Hematopoietic multipotent progenitor cell treated with erythropoietin and hydrocortisone succinate and interleukin-3 and kit ligand, for 15 days (in vitro differentiated cells): ENCODE measurements at regions not wholly inside any gene's neighbourhood (a gene's known extent, or its start where the extent isn't known, plus 50 kb on each side); places are given as distances from the start of the nearest gene placed in this dataset.
"Not testable (repeated sequence)": the region's sequence is repeated elsewhere in the genome, so short reads cannot be mapped to it uniquely, and the experiment has no call there.

ENCODE experiments used
- DNase-seq: peaks from one replicate; pipeline ENCODE4 v3.0.0-alpha.2; 2015; ENCODE audit warnings: low spot score

- DNase-seq = no peak
Measured at GRCh38 chr2:116769514-116769913, 1045.0 kb upstream of the DDX18 start.

DNA sequence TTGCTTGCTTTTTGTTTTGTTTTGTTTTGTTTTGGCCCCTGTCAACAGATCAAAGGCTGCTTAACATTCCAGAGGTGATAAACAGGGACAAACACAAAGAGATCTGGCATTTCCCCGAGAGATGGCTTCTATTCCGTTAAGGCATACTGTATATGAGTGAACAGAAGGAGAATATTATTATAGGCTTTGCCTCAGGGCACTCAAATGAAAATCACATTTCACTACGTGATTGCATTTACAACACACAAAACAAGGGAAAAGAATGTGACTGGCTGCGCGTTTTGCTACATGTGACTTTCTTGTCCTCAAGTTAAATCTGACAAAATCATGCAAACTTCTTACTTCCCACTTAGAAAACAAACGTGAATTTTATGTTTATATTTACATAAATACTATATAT lies 1037.9 kb upstream of the DDX18 start:
- no peak for DNase-seq

DNA sequence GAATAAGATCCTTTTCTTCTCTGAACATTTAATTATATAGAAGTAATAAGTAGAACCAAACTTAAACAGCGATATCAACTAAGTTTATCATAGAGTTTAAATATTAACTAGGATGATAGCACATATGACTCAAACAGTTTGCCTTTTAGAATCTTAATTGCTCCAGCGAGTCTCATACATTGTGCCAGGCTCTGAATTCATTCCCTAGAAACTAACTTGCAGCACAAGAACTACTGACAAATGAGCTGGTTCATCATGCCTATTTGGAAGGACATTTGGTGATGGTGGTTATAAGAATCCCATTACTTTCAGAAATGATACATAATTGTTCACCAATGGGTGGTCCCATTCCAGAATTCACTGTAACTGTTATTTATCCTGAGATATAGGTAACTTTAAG lies 1026.6 kb upstream of the DDX18 start:
- DNase-seq = no peak

DNA sequence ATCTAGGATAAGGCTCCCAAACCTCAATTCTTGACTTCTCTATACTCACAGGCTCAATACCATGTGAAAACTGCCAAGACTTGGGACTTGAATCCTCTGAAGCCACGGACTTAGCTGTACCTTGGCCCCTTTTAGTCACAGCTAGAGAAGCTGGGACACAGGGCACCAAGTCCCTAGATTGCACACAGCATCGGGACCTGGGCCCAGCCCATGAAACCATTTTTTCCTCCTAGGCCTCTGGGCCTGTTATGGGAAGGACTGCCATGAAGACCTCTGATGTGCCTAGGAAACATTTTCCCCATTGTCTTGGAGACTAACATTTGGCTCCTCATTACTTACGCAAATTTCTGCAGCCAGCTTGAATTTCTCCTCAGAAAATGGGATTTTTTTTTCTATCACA lies 1011.8 kb upstream of the DDX18 start:
- DNase-seq = no peak

DNA sequence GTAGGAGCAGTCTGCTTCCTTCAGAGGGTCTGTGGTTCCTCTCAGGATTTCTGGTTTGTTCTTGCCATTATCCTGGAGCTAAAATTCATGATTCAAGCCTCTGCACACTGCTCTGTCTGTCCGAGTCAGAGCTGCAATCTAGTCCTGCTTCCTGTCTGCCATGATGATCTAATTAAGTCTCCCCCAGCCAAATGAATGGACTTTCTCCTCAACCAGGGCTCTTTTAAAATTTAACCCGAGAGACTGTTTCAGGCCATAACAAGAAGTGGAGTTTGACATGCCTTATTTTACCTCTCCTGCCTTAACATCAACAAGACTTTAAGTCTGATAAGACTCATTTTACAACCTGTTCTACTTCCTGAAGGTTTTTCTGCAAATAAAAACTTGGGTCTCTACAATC lies 1009.6 kb upstream of the DDX18 start:
- DNase-seq = no peak

DNA sequence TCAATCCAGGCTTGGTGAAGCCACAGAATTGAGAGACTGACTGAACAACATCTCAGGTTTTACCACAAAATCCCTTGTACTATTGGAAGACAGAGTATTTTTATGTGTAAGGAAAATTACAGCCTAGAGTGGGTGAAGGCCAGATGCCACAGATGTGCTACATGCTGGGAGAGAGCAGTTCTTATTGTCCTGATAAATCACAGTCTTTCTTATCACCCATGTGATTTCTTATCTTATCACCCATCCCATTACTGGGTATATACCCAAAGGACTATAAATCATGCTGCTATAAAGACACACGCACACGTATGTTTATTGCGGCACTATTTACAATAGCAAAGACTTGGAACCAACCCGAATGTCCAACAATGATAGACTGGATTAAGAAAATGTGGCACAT lies 1008.0 kb upstream of the DDX18 start:
- DNase-seq = not testable (repeated sequence)

DNA sequence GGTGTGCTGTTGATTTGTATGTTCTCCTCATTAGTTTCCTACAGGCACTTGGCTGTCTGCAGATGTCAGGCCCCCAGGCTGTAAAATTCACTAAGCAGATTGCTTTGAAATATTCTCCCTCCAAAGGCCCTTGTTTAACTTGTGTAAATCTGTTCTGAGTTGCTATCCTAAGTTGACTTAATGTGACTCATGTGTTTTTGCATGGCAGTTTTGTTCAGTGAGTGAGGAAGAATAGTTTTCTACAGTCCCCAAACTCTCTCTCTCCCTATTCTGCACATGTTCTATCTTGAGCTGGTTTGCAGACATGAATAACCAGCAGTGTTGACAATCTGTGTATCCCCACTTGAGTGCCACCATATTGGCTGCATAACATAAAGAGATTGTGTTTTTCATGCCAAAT lies 1005.4 kb upstream of the DDX18 start:
- no peak for DNase-seq

GRCh38 chr2:116810071-116810470 lies 1004.4 kb upstream of the DDX18 start:
- DNase-seq = no peak

DNA sequence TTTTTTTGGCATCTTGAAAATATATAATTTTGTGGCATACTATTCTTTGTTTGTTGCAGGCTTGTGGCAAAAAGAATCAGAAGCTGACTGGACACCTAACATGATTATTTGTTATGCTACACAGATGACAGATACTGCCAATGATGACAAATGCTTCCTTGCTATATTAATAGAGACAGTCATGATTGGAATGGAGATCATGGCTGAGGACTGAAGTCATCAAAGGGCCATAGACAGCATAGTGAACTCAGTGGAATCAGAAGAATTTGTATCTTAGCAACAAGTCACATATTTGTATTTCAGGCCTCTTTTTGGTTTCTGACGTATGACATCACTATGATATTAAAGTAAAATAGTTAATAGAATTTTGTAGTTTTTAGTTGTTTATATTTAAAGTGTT lies 1003.8 kb upstream of the DDX18 start:
- DNase-seq = no peak

- no peak for DNase-seq
Measured at GRCh38 chr2:116819355-116819754, 995.1 kb upstream of the DDX18 start.

DNA sequence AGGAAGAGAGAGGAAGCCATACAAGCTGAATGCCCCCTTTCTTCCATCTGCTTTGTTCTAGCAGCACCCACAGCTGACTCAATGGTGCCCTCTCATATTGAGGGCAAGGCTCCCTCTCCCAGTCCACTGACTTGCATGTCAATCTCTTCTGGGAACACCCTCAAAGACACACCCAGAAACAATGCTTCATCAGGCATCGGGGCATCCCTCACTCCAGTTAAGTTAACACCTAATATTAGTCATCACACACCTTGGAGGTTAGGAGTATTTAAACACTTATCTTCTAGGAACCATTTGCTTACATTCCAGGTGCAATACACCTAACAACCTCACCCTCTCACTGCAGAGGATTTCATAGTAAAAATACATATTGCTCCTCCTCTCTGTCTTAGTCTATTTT lies 993.5 kb upstream of the DDX18 start:
- DNase-seq = no peak

DNA sequence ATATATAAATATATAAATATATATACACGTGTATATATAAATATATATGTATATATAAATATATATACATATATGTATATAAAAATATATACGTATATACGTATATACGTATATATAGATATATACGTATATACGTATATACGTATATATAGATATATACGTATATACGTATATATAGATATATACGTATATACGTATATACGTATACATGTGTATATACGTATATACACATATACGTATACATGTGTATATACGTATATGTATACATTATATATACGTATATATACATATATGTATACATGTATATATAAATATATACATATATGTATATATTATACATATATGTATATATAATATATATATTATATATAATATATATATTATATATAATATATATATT lies 984.9 kb upstream of the DDX18 start:
- DNase-seq = not testable (repeated sequence)

GRCh38 chr2:116832148-116832547 lies 982.3 kb upstream of the DDX18 start:
- DNase-seq = no peak

- no peak for DNase-seq
Measured at GRCh38 chr2:116833052-116833451, 981.4 kb upstream of the DDX18 start.

- DNase-seq = no peak
Measured at GRCh38 chr2:116842164-116842563, 972.3 kb upstream of the DDX18 start.

- DNase-seq = no peak
Measured at GRCh38 chr2:116859708-116860107, 954.8 kb upstream of the DDX18 start.

DNA sequence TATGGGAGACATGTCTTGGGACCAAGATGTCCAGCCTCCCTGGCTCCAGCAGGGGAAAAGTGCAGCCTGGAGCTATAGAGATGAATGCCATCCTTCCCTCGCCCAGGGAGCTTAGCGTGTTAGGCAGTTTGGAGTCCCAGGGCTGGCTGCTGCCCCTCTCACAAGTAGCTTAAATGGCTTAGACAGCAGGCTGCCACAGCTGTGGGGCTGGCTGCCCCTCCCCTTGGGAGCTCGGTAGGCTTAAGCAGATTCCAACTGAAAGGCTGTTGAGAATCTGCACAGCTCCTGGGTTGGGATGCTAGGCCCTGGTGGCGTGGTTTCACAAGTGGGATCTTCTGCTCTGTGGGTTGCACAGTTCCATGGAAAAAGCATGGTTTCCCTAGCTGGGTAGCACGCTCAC lies 940.5 kb upstream of the DDX18 start:
- no peak for DNase-seq

- no peak for DNase-seq
Measured at GRCh38 chr2:116877274-116877673, 937.2 kb upstream of the DDX18 start.

DNA sequence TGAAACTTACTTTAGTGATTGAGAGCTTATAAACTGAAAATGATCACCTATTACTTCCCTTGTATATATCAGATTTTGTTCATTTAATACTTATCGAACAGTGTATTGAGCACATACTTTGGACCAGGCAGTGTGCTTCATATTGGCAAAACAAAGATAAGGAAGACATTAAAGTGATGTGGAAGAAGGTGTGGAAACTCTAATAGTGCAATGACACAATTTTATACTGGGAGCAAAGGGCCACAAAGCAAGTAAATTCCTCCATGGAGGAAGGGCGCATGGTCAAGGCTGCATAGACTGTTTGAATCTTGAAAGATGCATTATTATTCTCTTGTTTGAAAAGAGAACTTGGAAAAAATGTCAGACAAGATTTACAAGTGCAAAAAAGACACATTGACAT lies 936.5 kb upstream of the DDX18 start:
- no peak for DNase-seq

GRCh38 chr2:116879650-116880160 lies 934.8 kb upstream of the DDX18 start:
- no peak for DNase-seq

GRCh38 chr2:116891191-116891590 lies 923.3 kb upstream of the DDX18 start:
- DNase-seq = no peak

GRCh38 chr2:116911540-116911939 lies 903.0 kb upstream of the DDX18 start:
- DNase-seq = no peak

DNA sequence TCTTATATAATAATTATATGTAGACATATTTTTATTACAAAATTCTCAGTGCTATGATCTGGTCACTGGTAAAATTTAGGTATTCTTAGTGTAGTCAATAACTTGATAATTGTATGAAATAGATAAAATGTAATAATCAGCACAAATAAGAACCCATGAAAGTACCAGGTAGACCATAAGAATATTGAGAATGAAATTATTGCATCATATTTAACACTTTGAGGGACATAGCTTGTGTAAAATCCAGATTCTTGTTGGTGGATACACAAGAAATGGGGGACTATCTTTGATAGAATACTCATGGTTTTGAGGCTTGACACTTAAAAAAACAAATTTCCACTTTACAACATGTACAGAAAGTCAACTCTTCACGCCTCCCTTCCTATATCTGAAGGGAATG lies 898.8 kb upstream of the DDX18 start:
- DNase-seq = no peak

DNA sequence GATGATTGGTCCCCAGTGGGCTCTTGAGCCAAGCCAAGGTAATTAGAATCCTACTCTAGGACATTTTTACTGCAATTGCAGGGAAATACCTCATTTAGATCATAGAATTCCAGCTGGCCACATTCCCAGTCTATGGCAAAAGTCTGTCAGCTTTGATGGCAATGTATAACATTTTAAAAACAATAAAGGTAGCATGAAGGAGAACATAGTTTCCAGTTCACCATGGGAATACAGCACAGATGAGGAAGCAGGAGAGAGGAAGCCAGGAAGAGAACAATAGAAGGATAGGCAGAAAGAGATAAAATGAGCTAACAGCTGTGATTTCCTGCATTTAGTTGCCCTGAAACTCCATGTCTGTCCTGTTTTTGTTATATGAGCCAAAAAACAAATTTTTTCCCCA lies 897.3 kb upstream of the DDX18 start:
- no peak for DNase-seq

DNA sequence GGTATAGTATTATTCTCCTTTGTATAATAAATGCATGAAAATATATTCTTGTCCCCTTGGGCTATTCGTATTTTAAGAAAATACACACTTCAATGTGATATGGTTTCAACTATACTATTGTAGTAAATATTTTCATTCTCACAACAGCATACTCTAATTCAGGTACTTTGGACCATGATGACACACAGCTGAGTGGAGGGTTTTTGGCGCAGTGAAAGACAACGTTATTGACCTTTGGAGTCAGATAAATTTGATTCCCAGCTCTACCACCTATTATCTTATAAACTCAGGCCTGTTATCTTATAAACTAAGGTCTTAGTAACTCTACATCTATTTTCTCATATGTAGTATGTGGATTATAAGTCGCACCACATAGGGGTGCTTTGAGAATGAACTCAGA lies 895.9 kb upstream of the DDX18 start:
- no peak for DNase-seq
